ENCODE measurements at regions not wholly inside any gene's neighbourhood (a gene's known extent, or its start where the extent isn't known, plus 50 kb on each side); places are given as distances from the start of the nearest gene placed in this dataset.
"Not testable (repeated sequence)": the region's sequence is repeated elsewhere in the genome, so short reads cannot be mapped to it uniquely, and the experiment has no call there.

DNA sequence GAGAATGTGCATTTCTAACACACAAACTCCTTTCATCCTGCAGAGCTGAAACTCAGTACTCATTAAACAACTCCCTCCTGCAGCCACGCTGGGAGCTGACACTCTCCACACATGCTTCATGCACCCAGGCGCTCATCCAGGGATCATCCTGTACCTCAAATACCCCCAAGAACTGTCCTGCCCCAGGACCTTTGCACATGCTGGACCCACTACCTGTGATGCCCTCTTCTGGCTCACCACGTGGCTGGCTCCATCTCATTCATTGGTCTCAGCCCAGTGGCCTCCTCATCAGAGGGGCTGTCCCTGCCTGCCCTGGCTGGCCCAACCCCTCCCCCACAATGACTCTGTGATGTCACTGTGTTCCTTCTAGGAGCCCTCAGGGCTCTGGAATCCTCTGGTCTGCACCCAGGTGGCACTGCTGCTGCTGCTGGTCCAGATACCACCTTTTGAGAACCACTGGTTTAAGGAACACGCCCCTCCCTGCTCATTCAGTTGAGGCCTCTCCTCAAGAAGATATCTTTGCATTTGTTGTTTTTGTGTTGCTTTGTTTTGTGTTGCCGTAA lies 160.9 kb upstream of the FOXF1 start:
- no peak for FAIRE-seq
- no peak for DNase-seq
- ATAC-seq: no peak
- Histone ChIP-seq H3K4me3 (no peak overlapping the region), H3K4me1 (no peaks in the 10 kb centered on the region), H3K36me3 (no peaks in the 10 kb centered on the region), H3K27ac (no peak overlapping the region), H3K27me3 (peaks cover 0 to 4% (median 0%) of the 10 kb centered on the region in 4 donors), H3K9me3 (no peaks in the 10 kb centered on the region)
- TF ChIP-seq CTCF (IDR thresholded peaks at IDR 0.05): no peak
- intact Hi-C loops (cut with DNase I): no loop called here
- WGBS, 2 donors: 64 to 68% methylated on average over 5 of the region's 5 CpGs

- Histone ChIP-seq H3K4me3 (no peak overlapping the region), H3K36me3 (no peaks in the 10 kb centered on the region), H3K27me3 (peaks cover 0 to 4% (median 0%) of the 10 kb centered on the region in 4 donors), H3K4me1 (no peaks in the 10 kb centered on the region), H3K27ac (no peak overlapping the region), H3K9me3 (no peaks in the 10 kb centered on the region)
- no peak for ATAC-seq
- WGBS, 2 donors: 45 to 59% methylated on average over 5 of the region's 5 CpGs
- FAIRE-seq: no peak
- no peak for TF ChIP-seq CTCF (IDR thresholded peaks at IDR 0.05)
- intact Hi-C loops (cut with DNase I): no loop called here
- DNase-seq: no peak
Observed at GRCh38 chr16:86350289-86350688, 160.0 kb upstream of the FOXF1 start.

DNA sequence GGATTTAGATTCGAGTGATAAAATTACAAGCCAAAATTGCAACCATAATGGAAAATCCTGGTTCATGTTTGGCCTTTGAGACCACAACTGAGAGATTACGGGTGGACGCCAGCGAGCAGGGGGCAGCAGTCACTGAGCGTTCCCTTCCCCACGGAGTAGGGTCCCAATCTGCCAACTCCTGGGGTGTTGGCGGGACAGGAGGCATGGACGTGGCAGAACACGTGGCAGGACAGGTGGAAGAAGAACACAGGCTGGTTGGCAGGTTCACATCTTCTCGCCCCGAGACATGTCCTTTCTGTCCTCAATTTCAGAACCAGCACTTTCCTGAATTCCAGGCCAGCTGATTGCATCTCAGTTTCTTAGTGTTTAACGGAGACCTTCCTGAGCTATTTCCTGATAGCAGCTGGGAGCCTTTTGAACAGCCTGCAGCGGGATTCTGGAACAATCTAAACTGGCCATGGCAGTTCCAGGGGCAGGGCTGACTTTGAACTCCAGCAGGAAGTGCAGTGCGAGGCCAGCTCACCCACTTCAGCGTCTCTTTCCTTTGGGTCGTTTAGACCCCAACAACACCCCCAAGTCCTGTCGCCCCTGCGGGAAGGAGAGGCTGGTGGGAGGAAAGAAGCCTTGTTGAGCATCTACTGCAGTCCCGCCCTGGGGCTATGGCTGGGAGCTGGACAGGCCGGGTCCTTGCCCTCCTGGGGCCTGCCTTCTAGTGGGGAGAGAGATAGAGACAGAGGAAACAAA lies 159.1 kb upstream of the FOXF1 start:
- H3K4me1 ChIP-seq: no peaks in the 10 kb centered on the region
- no peaks in the 10 kb centered on the region for H3K36me3 ChIP-seq
- intact Hi-C loops (cut with DNase I): no loop called here
- WGBS, 2 donors: 52 to 65% methylated on average over 20 of the region's 20 CpGs
- no peak for FAIRE-seq
- H3K27ac ChIP-seq: no peak overlapping the region
- DNase-seq: no peak
- H3K4me3 ChIP-seq: no peak overlapping the region
- H3K9me3 ChIP-seq: no peaks in the 10 kb centered on the region
- no peak for ATAC-seq
- TF ChIP-seq CTCF (IDR thresholded peaks at IDR 0.05): no peak
- H3K27me3 ChIP-seq: peaks cover 0 to 4% (median 0%) of the 10 kb centered on the region in 4 donors

- DNase-seq; H3K4me3 ChIP-seq; H3K36me3 ChIP-seq; FAIRE-seq; H3K27me3 ChIP-seq; H3K27ac ChIP-seq; H3K4me1 ChIP-seq; ATAC-seq; intact Hi-C loops (cut with DNase I); H3K9me3 ChIP-seq: not testable (repeated sequence)
- 47 to 56% methylated on average over 10 of the region's 10 CpGs for WGBS, 2 donors
Observed at GRCh38 chr16:86351785-86352139, 158.6 kb upstream of the FOXF1 start.

GRCh38 chr16:86353148-86353547 lies 157.2 kb upstream of the FOXF1 start:
- FAIRE-seq (no peak), ATAC-seq (no peak), DNase-seq (no peak)
- no peaks in the 10 kb centered on the region for H3K36me3 ChIP-seq
- WGBS, 2 donors: 57 to 67% methylated on average over 11 of the region's 11 CpGs
- H3K9me3 ChIP-seq: no peaks in the 10 kb centered on the region
- no peak overlapping the region for H3K4me3 ChIP-seq
- H3K4me1 ChIP-seq: no peaks in the 10 kb centered on the region
- no peak overlapping the region for H3K27ac ChIP-seq
- peaks cover 0 to 4% (median 0%) of the 10 kb centered on the region in 4 donors for H3K27me3 ChIP-seq
- intact Hi-C loops (cut with DNase I): no loop called here
- no peak for TF ChIP-seq CTCF (IDR thresholded peaks at IDR 0.05)

All from pancreas (tissue), 10 donors.